GM06990 (cell line): ENCODE measurements at regions not wholly inside any gene's neighbourhood (a gene's known extent, or its start where the extent isn't known, plus 50 kb on each side); places are given as distances from the start of the nearest gene placed in this dataset.

Source experiments
- DNase-seq: peaks from one replicate; pipeline ENCODE4 v3.0.0-alpha.2; 2011; ENCODE audit not compliant: insufficient read length; ENCODE audit errors: extremely low read depth
- H3K27me3 ChIP-seq: replicated peaks from 2 replicates; pipeline ENCODE4 v1.6.0; 2011; ENCODE audit warnings: low read length; ENCODE audit not compliant: control insufficient read depth, insufficient read depth
- H3K36me3 ChIP-seq: 2 replicates; pipeline ENCODE4 v1.5.1; 2011; ENCODE audit warnings: low read length; ENCODE audit not compliant: control insufficient read depth, insufficient read depth
- H3K4me3 ChIP-seq: replicated peaks from 2 replicates; pipeline ENCODE4 v1.5.1; 2011; ENCODE audit warnings: low read depth, mild to moderate bottlenecking, control low read depth, low read length
- TF ChIP-seq, protein P1 (sequence below): IDR thresholded peaks from 2 replicates; pipeline ENCODE4 v1.5.1; 2011; ENCODE audit warnings: low read length, control low read depth, mild to moderate bottlenecking, inconsistent platforms; ENCODE audit not compliant: insufficient read depth, poor library complexity, severe bottlenecking

DNA sequence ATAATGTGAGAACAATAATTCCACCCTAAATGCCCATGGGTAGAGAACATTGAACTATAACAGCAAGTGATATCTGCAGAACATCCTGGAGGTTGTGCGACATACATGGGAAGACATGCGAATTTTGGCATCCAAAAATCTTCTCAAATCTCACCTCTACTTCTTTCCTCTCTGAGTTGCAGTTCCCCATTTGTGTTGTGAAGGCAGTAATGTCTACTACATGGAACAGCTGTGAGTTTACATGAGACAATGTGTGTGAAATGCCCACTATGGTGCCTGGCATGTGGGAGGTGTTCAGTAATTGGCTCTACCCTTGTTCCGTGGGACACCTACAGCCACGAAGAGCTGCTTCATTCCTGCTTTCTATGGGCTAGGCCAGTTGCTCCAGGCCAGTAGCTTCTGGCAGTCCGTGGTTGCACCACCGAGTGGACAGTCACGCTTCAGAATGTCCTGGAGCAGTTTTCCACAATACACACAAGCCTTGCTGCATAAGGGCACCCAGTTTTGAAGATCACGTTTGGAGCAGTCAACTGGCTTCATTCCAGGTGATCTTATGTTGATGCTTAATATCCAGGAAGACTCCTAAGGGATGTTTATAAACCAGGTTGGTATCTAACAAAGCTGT lies 297.7 kb downstream of the DEPDC1B start:
- DNase-seq = no peak
- no peaks in the 10 kb centered on the region for H3K36me3 ChIP-seq
- no peak overlapping the region for H3K4me3 ChIP-seq
- no peaks in the 10 kb centered on the region for H3K27me3 ChIP-seq
- TF ChIP-seq, protein P1, sequence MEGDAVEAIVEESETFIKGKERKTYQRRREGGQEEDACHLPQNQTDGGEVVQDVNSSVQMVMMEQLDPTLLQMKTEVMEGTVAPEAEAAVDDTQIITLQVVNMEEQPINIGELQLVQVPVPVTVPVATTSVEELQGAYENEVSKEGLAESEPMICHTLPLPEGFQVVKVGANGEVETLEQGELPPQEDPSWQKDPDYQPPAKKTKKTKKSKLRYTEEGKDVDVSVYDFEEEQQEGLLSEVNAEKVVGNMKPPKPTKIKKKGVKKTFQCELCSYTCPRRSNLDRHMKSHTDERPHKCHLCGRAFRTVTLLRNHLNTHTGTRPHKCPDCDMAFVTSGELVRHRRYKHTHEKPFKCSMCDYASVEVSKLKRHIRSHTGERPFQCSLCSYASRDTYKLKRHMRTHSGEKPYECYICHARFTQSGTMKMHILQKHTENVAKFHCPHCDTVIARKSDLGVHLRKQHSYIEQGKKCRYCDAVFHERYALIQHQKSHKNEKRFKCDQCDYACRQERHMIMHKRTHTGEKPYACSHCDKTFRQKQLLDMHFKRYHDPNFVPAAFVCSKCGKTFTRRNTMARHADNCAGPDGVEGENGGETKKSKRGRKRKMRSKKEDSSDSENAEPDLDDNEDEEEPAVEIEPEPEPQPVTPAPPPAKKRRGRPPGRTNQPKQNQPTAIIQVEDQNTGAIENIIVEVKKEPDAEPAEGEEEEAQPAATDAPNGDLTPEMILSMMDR = no peak

DNA sequence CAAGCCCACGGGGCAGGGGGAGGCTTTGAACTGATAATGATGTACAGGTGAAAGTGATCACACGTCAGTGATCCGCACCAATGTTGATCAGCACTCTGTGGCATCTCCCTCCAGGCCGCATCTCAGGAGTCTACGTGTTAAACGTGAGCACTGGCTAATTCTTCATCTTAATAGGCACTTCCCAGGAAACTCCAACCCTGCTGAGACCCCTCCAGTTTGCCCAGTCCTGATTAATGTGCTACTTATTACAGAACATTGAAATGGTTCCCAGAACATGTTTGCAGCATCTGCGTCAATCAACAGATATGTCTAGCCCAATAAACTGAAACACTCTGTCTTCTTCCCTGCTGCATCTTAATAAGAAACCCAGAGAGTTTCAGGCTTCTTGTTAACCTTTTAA lies 298.4 kb downstream of the DEPDC1B start:
- no peaks in the 10 kb centered on the region for H3K36me3 ChIP-seq
- H3K27me3 ChIP-seq = no peaks in the 10 kb centered on the region
- TF ChIP-seq, protein P1 = no peak
- H3K4me3 ChIP-seq = no peak overlapping the region
- no peak for DNase-seq

DNA sequence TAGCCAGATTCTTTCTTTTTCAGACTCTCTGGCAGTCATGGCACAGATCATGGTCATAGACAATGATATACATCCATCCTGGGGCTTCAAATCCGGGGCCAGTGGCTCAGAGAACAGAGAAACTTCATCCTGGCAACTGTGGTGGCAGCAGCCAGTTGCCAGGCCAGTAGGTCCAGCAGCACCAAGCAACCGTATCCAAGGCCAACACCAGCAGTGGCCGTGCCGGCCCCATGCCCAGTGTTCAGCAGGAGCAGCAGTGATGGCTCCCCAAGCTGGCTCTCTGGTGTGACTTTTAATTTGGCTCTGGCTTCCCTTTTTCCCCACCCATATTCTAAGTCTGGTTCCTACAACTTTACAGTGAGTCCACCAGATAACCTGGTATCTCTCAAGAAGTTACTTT lies 300.5 kb downstream of the DEPDC1B start:
- TF ChIP-seq, protein P1 = no peak
- no peak overlapping the region for H3K4me3 ChIP-seq
- no peak for DNase-seq
- no peaks in the 10 kb centered on the region for H3K27me3 ChIP-seq
- H3K36me3 ChIP-seq = no peaks in the 10 kb centered on the region

DNA sequence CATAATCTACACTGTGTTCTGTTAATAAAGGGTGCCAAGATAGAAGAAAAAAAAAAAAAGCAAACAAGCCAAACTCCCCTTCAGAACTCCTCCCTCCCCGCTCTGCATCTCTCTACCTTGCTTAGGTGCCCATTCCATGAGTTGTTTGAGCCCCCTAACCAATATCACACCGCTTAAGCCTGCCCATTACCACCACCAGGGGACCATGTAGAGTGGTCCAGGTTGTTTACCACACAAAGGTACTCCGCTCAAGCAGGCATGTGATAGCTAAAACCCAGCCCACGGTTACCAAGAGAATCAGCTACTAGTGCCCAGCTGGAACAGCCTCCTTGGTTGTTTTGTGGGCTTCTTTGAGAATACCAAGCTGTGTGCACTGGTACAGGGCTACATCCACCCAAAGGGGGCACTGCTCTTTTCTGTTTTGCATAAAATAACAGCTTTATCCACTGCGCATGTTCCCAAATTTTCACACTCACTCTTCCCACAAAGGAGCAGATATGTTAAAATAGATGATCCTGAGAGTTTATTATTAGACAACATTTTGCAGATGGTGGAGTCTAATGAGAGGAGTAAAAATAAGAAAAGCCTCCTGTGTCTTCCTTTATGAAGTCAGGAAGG lies 304.1 kb downstream of the DEPDC1B start:
- H3K4me3 ChIP-seq = no peak overlapping the region
- TF ChIP-seq, protein P1 = no peak
- H3K27me3 ChIP-seq = no peaks in the 10 kb centered on the region
- H3K36me3 ChIP-seq = no peaks in the 10 kb centered on the region
- no peak for DNase-seq

DNA sequence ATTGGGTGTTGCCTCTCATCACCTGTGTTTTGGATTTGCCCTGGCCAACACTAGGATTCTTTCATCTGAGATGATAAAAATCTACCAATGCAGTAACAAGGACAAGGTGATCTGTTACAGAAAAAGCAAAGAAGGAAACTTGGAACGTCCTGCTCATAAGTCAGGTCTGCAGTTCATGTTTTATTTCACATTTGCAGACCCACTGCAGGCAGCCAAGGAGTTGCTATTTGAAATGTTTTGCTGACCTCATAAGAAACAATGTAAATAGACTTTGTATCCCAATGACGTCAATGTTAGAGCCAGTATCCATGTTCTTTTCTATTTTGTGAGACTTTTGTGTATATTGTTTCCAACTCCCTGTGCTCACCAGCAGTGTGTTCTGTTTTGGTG lies 312.9 kb downstream of the DEPDC1B start:
- Histone ChIP-seq H3K4me3 (no peak overlapping the region), H3K36me3 (no peaks in the 10 kb centered on the region), H3K27me3 (no peaks in the 10 kb centered on the region)
- no peak for DNase-seq
- TF ChIP-seq, protein P1 = no peak
